H1 (cell line): ENCODE measurements at regions not wholly inside any gene's neighbourhood (a gene's known extent, or its start where the extent isn't known, plus 50 kb on each side); places are given as distances from the start of the nearest gene placed in this dataset.

ENCODE experiments used
- CTCF ChIA-PET: fragments of 300-600 bp; sonication (Branson Sonifier 250); formaldehyde crosslinking; loops from one replicate; lab custom pipeline; 2021; ENCODE audit not compliant: partially characterized antibody; lab: Charles Lee
- POLR2A ChIA-PET: fragments of 300-600 bp; sonication (Branson Sonifier 250); formaldehyde crosslinking; loops from one replicate; lab custom pipeline; 2021; ENCODE audit warnings: inconsistent platforms; ENCODE audit not compliant: partially characterized antibody; lab: Charles Lee
- DNase-seq, 2 experiments: peaks; one replicate each; pipeline versions ENCODE4 v3.0.0 to v3.0.0-alpha.2; 2010 to 2022; ENCODE audit warnings: low spot score in 2 of 2, low read depth in 1 of 2, mixed read lengths in 1 of 2
- FAIRE-seq: peaks from 2 replicates; lab custom pipeline; 2011; peaks lifted over from hg19 to GRCh38; lab: Jason Lieb, UNC
- H2AFZ ChIP-seq: 2 replicates; pipeline ENCODE4 v1.8.1; 2012; ENCODE audit warnings: low read length, inconsistent platforms
- H2AK5ac ChIP-seq: 2 replicates; pipeline ENCODE4 v1.6.1; 2013; ENCODE audit warnings: low read depth, low read length
- H2BK120ac ChIP-seq: replicated peaks from 2 replicates; pipeline ENCODE3; 2013; ENCODE audit warnings: low read depth, low read length, inconsistent platforms
- H2BK12ac ChIP-seq: 2 replicates; pipeline ENCODE4 v1.6.1; 2013; ENCODE audit warnings: low read depth, low read length
- H2BK15ac ChIP-seq: 2 replicates; pipeline ENCODE4 v1.6.1; 2013; ENCODE audit warnings: low read length
- H2BK20ac ChIP-seq: 2 replicates; pipeline ENCODE4 v1.6.1; 2013; ENCODE audit warnings: low read length
- H2BK5ac ChIP-seq: 2 replicates; pipeline ENCODE4 v1.6.1; 2013; ENCODE audit warnings: low read depth, low read length
- H3K14ac ChIP-seq: 2 replicates; pipeline ENCODE4 v1.6.1; 2013; ENCODE audit warnings: inconsistent platforms; ENCODE audit not compliant: insufficient read length
- H3K18ac ChIP-seq: 2 replicates; pipeline ENCODE4 v1.6.1; 2013; ENCODE audit warnings: low read length; ENCODE audit errors: extremely low read depth
- H3K23ac ChIP-seq: 2 replicates; pipeline ENCODE4 v1.6.1; 2013; ENCODE audit warnings: inconsistent platforms; ENCODE audit not compliant: insufficient read length
- H3K23me2 ChIP-seq: 2 replicates; pipeline ENCODE4 v1.6.1; 2013; ENCODE audit warnings: low read depth, low read length
- H3K27ac ChIP-seq: 2 replicates; pipeline ENCODE4 v1.6.1; 2011; ENCODE audit warnings: low read depth, low read length, inconsistent platforms
- H3K27me3 ChIP-seq, 4 experiments: replicated peaks in 1 of 4; 1 replicate in 1 of 4; 2 replicates in 3 of 4; pipeline versions ENCODE4 v1.6.1 to v1.8.1; 2011 to 2013; ENCODE audit warnings: low read length in 3 of 4, mild to moderate bottlenecking in 3 of 4, inconsistent platforms in 2 of 4, mixed read lengths in 2 of 4, moderate library complexity in 1 of 4; ENCODE audit not compliant: control insufficient read depth in 3 of 4, insufficient read depth in 3 of 4; ENCODE audit errors: extremely low read depth in 1 of 4
- H3K36me3 ChIP-seq, 4 experiments: 2 replicates each; pipeline versions ENCODE4 v1.6.1 to v1.8.1; 2011 to 2013; ENCODE audit warnings: mild to moderate bottlenecking in 4 of 4, low read length in 3 of 4, moderate library complexity in 2 of 4, control low read depth in 1 of 4, inconsistent platforms in 1 of 4; ENCODE audit not compliant: insufficient read depth in 4 of 4, control insufficient read depth in 2 of 4
- H3K4ac ChIP-seq: replicated peaks from 2 replicates; pipeline ENCODE3; 2013; ENCODE audit warnings: low read length, low read depth, mixed read lengths, inconsistent platforms; ENCODE audit not compliant: insufficient read length
- H3K4me1 ChIP-seq, 4 experiments: replicated peaks in 1 of 4; 1 replicate in 1 of 4; 2 replicates in 3 of 4; pipeline versions ENCODE4 v1.6.1 to v1.8.1; 2011 to 2013; ENCODE audit warnings: low read length in 3 of 4, inconsistent platforms in 2 of 4, mixed read lengths in 1 of 4; ENCODE audit not compliant: insufficient read depth in 4 of 4, control insufficient read depth in 3 of 4
- H3K4me2 ChIP-seq, 2 experiments: 2 replicates each; pipeline versions ENCODE4 v1.6.1 to v1.8.1; 2011 to 2013; ENCODE audit warnings: low read depth in 2 of 2, low read length in 2 of 2, control low read depth in 1 of 2, inconsistent platforms in 1 of 2, mild to moderate bottlenecking in 1 of 2; ENCODE audit not compliant: insufficient read depth in 1 of 2
- H3K4me3 ChIP-seq, 4 experiments: fragments of 200-600, 300-600 bp in 1 of 4; sonication (generic), shearing (Covaris generic), sonication (Bioruptor Twin) in 1 of 4; 2 replicates each; pipeline versions ENCODE4 v1.5.1 to v1.8.1; 2011 to 2016; ENCODE audit warnings: low read length in 4 of 4, low read depth in 3 of 4, control low read depth in 2 of 4, inconsistent platforms in 2 of 4, mild to moderate bottlenecking in 2 of 4, mixed read lengths in 1 of 4, moderate library complexity in 1 of 4; ENCODE audit not compliant: insufficient read depth in 2 of 4; ENCODE audit errors: extremely low read depth in 1 of 4
- H3K56ac ChIP-seq: replicated peaks from 2 replicates; pipeline ENCODE3; 2013; ENCODE audit warnings: low read depth, mild to moderate bottlenecking, mixed read lengths, low read length, inconsistent platforms; ENCODE audit not compliant: insufficient read length
- H3K79me1 ChIP-seq: 2 replicates; pipeline ENCODE4 v1.6.1; 2013; ENCODE audit warnings: low read depth, low read length, control low read depth
- H3K79me2 ChIP-seq, 2 experiments: 2 replicates each; pipeline versions ENCODE4 v1.6.1 to v1.8.1; 2012 to 2013; ENCODE audit warnings: low read length in 2 of 2, mild to moderate bottlenecking in 2 of 2, inconsistent platforms in 1 of 2; ENCODE audit not compliant: insufficient read depth in 2 of 2, control insufficient read depth in 1 of 2
- H3K9ac ChIP-seq, 4 experiments: replicated peaks in 1 of 4; 1 replicate in 1 of 4; 2 replicates in 3 of 4; pipeline versions ENCODE4 v1.6.1 to v1.8.1; 2011 to 2013; ENCODE audit warnings: low read depth in 3 of 4, low read length in 3 of 4, control low read depth in 2 of 4, mild to moderate bottlenecking in 2 of 4, moderate library complexity in 2 of 4, inconsistent platforms in 1 of 4; ENCODE audit errors: extremely low read depth in 1 of 4
- H3K9me3 ChIP-seq, 2 experiments: 2 replicates each; pipeline versions ENCODE4 v1.6.1 to v1.8.1; 2012 to 2013; ENCODE audit warnings: mild to moderate bottlenecking in 2 of 2, moderate library complexity in 2 of 2, control low read depth in 1 of 2, inconsistent platforms in 1 of 2, low read depth in 1 of 2, low read length in 1 of 2, mixed read lengths in 1 of 2; ENCODE audit not compliant: insufficient read depth in 2 of 2
- H4K20me1 ChIP-seq, 2 experiments: replicated peaks in 1 of 2; 2 replicates each; pipeline versions ENCODE3 to v1.8.1; 2011 to 2013; ENCODE audit warnings: inconsistent platforms in 2 of 2, low read length in 2 of 2, mild to moderate bottlenecking in 1 of 2; ENCODE audit not compliant: insufficient read depth in 2 of 2, control insufficient read depth in 1 of 2
- H4K5ac ChIP-seq: 2 replicates; pipeline ENCODE4 v1.6.1; 2013; ENCODE audit warnings: low read length, low read depth, mixed read lengths, inconsistent platforms; ENCODE audit not compliant: insufficient read length
- H4K8ac ChIP-seq: 2 replicates; pipeline ENCODE4 v1.8.0; 2013; ENCODE audit warnings: mild to moderate bottlenecking, moderate library complexity, low read length, inconsistent platforms; ENCODE audit not compliant: insufficient read depth; ENCODE audit errors: extremely low read depth
- H4K91ac ChIP-seq: replicated peaks from 2 replicates; pipeline ENCODE3; 2013; ENCODE audit warnings: low read length, mixed read lengths, inconsistent platforms; ENCODE audit not compliant: insufficient read length
- CHD2 ChIP-seq: IDR thresholded peaks from 2 replicates; pipeline ENCODE4 v1.6.1; 2012; ENCODE audit warnings: low read length, improper control_type of control experiment
- CTCF ChIP-seq, 3 experiments: IDR thresholded peaks; 1 replicate in 2 of 3; 2 replicates in 1 of 3; pipeline versions ENCODE4 v1.5.1 to v1.6.1; 2011; ENCODE audit warnings: low read length in 3 of 3, mild to moderate bottlenecking in 3 of 3, inconsistent platforms in 2 of 3, low read depth in 1 of 3, moderate library complexity in 1 of 3; ENCODE audit not compliant: insufficient read depth in 1 of 3; ENCODE audit errors: control extremely low read depth in 1 of 3
- EZH2 ChIP-seq: fragments of 200-600 bp; sonication (generic); IDR thresholded peaks from 2 replicates; pipeline ENCODE4 v1.7.1; 2012; ENCODE audit warnings: low read depth, mild to moderate bottlenecking, moderate library complexity, low read length, inconsistent platforms; ENCODE audit not compliant: severe bottlenecking
- HDAC2 ChIP-seq, 2 experiments: fragments of 300-600 bp in 1 of 2; sonication (generic) in 1 of 2; IDR thresholded peaks; 2 replicates each; pipeline ENCODE4 v1.6.1; 2011 to 2012; ENCODE audit warnings: low read depth in 2 of 2, low read length in 2 of 2, mild to moderate bottlenecking in 2 of 2, moderate library complexity in 2 of 2, borderline replicate concordance in 1 of 2, inconsistent platforms in 1 of 2
- RNF2 ChIP-seq: fragments of 200-900, 300-1000 bp; sonication (generic); IDR thresholded peaks from 2 replicates; pipeline ENCODE4 v1.7.1; 2016; ENCODE audit warnings: borderline replicate concordance, low read depth, mild to moderate bottlenecking, antibody characterized with exemption, low read length; ENCODE audit not compliant: poor library complexity, severe bottlenecking; ENCODE audit errors: missing control alignments
- RXRA ChIP-seq: IDR thresholded peaks from 2 replicates; pipeline ENCODE4 v1.6.1; 2011; ENCODE audit warnings: low read depth, mild to moderate bottlenecking, low read length, moderate library complexity; ENCODE audit not compliant: insufficient read depth
- SIN3A ChIP-seq, 2 experiments: IDR thresholded peaks in 1 of 2; conservative IDR thresholded peaks in 1 of 2; 2 replicates each; pipeline ENCODE4 v1.6.1; 2011 to 2012; ENCODE audit warnings: low read length in 2 of 2, improper control_type of control experiment in 1 of 2, low read depth in 1 of 2, mild to moderate bottlenecking in 1 of 2
- SP4 ChIP-seq: IDR thresholded peaks from 2 replicates; pipeline ENCODE4 v1.6.1; 2012; ENCODE audit warnings: low read length, inconsistent platforms
- TAF7 ChIP-seq: optimal IDR thresholded peaks from 2 replicates; pipeline ENCODE3; 2011; ENCODE audit warnings: low read depth, mild to moderate bottlenecking, inconsistent platforms, low read length, moderate library complexity, borderline replicate concordance
- TCF12 ChIP-seq: IDR thresholded peaks from 2 replicates; pipeline ENCODE4 v1.6.1; 2011; ENCODE audit warnings: low read depth, mild to moderate bottlenecking, low read length
- YY1 ChIP-seq: IDR thresholded peaks from 2 replicates; pipeline ENCODE4 v1.6.1; 2011; ENCODE audit warnings: low read depth, mild to moderate bottlenecking, low read length
- WGBS, 2 experiments: shearing (Covaris generic) in 1 of 2; methylation state at CpG; one replicate each; pipeline versions ENCODE4 v1.1.6 to v1.1.7; 2013 to 2015; ENCODE audit warnings: low lambda C conversion rate in 2 of 2, mixed read lengths in 2 of 2, inconsistent platforms in 1 of 2, low coverage in 1 of 2, missing lambda C conversion rate in 1 of 2; ENCODE audit not compliant: insufficient replicate concordance in 2 of 2, insufficient coverage in 1 of 2, insufficient read length in 1 of 2; ENCODE audit errors: extremely low coverage in 1 of 2, missing lambda C conversion rate in 1 of 2; 5-methylcytosine and 5-hydroxymethylcytosine counted together

GRCh38 chr15:62571072-62571471, 406.0 kb upstream of the C2CD4B start:
- H2BK15ac ChIP-seq, result no peak overlapping the region
- no peak overlapping the region for H2BK20ac ChIP-seq
- H4K91ac ChIP-seq, result no peak overlapping the region
- no peak overlapping the region for H2AK5ac ChIP-seq
- no peak overlapping the region for H2BK5ac ChIP-seq
- no peak overlapping the region for H3K23ac ChIP-seq
- no peak overlapping the region for H3K27ac ChIP-seq
- H3K56ac ChIP-seq, result no peak overlapping the region
- H3K14ac ChIP-seq, result no peak overlapping the region
- H3K79me1 ChIP-seq, result no peaks in the 10 kb centered on the region; the same call in 1 of the 2 replicates
- DNase-seq (no peak), FAIRE-seq (no peak)
- 93% methylated on average over 7 of the region's 7 CpGs; no CpG with 5 or more reads in 1 of the 2 experiments for WGBS, 2 experiments
- H4K5ac ChIP-seq, result no peak overlapping the region
- H3K79me2 ChIP-seq, result no peaks in the 10 kb centered on the region
- no peaks in the 10 kb centered on the region for H3K36me3 ChIP-seq
- no peak overlapping the region for H2BK120ac ChIP-seq
- no peak overlapping the region for H3K4me2 ChIP-seq
- no peaks in the 10 kb centered on the region; a peak in 1 of 7 replicates for H3K27me3 ChIP-seq
- no peak overlapping the region for H3K4ac ChIP-seq
- H3K4me1 ChIP-seq, result peaks cover 0 to 3% (median 1%) of the 10 kb centered on the region in 4 experiments; a peak in 2 of 7 replicates
- no peaks in the 10 kb centered on the region for H3K23me2 ChIP-seq
- CTCF ChIA-PET, result interaction anchor here (1.1 to 6.1 kb wide), 4 partner anchors 12 to 218 kb away, joined by 3 to 46 read pairs (median 4); no protein-coding TSS in a partner anchor
- no peak overlapping the region for H3K18ac ChIP-seq
- no peak overlapping the region for H3K4me3 ChIP-seq
- H2BK12ac ChIP-seq, result no peak overlapping the region
- no peaks in the 10 kb centered on the region for H3K9me3 ChIP-seq
- POLR2A ChIA-PET, result interaction anchor here (1.0 kb wide), 1 partner anchor 14 kb away, joined by 3 read pairs; no protein-coding TSS in a partner anchor
- H4K20me1 ChIP-seq, result no peaks in the 10 kb centered on the region
- H4K8ac ChIP-seq, result no peak overlapping the region
- no peak overlapping the region for H2AFZ ChIP-seq
- H3K9ac ChIP-seq, result no peak overlapping the region
- TF ChIP-seq SIN3A (conservative IDR thresholded peaks at IDR 0.05 in 1 of 2, IDR thresholded peaks at IDR 0.05 in 1 of 2; ENCODE audit: low read depth in 1 of 2, low read length in 2 of 2) (no peak), YY1 (no peak), EZH2 (no peak), HDAC2 (IDR thresholded peaks at IDR 0.05; ENCODE audit: borderline replicate concordance in 1 of 2, low read depth in 2 of 2, low read length in 2 of 2) (no peak), RNF2 (no peak), TCF12 (no peak), TAF7 (no peak), CHD2 (no peak), CTCF (IDR thresholded peaks at IDR 0.05; ENCODE audit: control extremely low read depth in 1 of 3, insufficient read depth in 1 of 3, low read depth in 1 of 3, low read length in 3 of 3) (no peak), RXRA (no peak), SP4 (no peak)
